GM18907 (cell line): ENCODE measurements at regions not wholly inside any gene's neighbourhood (a gene's known extent, or its start where the extent isn't known, plus 50 kb on each side); places are given as distances from the start of the nearest gene placed in this dataset.
A peak's percentile ranks its signal among the peaks of the same experiment; 100 is the strongest.
"Not testable (repeated sequence)": the region's sequence is repeated elsewhere in the genome, so short reads cannot be mapped to it uniquely, and the experiment has no call there.

Experiments used
- ATAC-seq: cut with Tn5 transposase; IDR thresholded peaks from one replicate; pipeline ENCODE4 v1.9.1; 2021; ENCODE audit warnings: mild to moderate bottlenecking, moderate library complexity; ENCODE audit not compliant: unreplicated experiment

GRCh38 chr9:12989669-12990068 lies 214.8 kb downstream of the LURAP1L start:
- ATAC-seq = no peak

GRCh38 chr9:12993466-12993865 lies 218.6 kb downstream of the LURAP1L start:
- ATAC-seq = no peak

- no peak for ATAC-seq
Measured at GRCh38 chr9:12997009-12997408, 222.2 kb downstream of the LURAP1L start.

DNA sequence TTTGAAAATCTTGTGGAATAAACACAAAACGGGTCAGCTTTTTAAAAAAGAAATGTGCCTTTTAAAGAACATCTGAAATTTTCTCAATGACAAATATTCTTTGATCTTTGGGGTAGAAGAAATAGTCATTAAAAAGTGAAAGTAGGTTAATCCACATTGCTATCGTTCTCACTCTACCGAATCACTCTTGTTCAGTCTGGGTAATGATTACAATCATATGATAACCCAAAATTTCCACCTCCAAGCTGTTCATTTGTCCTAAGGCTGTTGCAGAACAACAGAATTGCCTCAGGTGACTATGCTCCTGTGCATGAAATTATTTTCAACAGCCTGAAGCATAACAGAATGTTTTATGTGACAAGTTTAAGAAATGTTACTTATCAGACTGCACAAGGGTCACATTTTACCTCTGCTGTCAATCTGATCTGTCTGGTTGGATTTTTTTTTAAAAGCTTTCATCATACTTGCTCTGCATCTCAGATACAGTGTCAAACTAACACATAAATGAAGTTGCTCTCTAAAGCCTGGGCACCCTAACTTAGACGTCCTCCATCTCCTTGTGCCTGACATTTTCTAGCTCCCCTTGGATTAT lies 227.3 kb downstream of the LURAP1L start:
- ATAC-seq = no peak

DNA sequence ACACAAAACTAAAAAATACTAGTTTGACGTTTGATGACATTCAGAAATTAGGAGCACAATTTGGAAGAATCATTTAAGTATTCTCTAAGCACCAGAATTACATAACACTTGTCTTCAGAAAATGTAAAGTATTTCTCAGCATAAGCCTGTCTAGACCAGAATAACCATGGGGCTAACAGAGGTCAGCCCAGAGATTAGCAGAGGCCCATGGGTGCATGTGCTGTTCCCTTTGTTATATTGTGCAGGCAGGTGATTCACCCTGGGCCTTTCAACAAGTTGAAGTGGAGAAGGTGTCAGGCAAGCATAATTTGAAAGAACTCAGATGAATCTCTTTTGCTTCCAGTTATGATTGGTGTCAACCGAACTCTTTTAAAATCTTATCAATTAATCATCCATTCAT lies 227.9 kb downstream of the LURAP1L start:
- no peak for ATAC-seq

DNA sequence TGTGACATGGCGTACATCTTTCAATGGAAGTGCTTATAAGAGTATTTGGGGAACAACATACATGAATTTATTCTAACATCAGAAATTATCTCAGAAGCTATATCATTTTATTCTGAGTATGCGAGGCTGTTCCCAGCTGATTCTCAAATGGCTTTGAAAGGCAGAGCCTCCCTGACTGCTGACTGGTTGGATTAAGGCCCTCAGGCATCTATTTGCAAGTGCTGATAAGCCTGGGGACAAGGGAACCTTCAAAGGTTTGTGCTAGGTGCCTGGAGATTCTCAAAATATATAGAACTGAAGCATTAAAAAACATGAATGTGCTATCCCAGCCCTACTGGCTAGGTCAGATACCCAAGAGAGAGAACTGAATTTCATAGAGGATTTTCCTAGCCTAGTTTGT lies 235.1 kb downstream of the LURAP1L start:
- ATAC-seq = no peak

- ATAC-seq = no peak
Measured at GRCh38 chr9:13013991-13014883, 239.4 kb downstream of the LURAP1L start.

GRCh38 chr9:13017260-13017659 lies 242.4 kb downstream of the LURAP1L start:
- no peak for ATAC-seq

GRCh38 chr9:13020146-13021040 lies 245.6 kb downstream of the LURAP1L start:
- ATAC-seq = no peak

GRCh38 chr9:13022756-13023155 lies 247.9 kb downstream of the LURAP1L start:
- ATAC-seq = no peak

DNA sequence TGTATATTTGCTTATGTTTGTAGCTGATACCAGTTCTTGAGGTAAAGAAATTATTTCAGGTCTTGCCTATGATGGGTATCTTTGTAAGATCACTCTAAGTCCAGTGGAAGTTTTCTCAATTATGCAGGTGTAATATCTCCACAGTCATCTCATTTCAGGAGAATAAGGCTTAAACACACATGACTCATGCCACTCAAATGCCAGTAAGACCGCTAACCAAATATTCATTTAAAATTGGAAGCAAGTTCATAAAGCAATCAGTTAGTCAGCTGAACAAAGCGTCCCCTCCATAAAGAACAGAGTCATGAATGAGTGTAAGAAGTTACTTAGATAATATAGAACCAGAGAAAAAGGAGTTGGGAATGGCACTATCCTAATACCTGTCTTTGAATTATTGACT lies 248.7 kb downstream of the LURAP1L start:
- no peak for ATAC-seq

DNA sequence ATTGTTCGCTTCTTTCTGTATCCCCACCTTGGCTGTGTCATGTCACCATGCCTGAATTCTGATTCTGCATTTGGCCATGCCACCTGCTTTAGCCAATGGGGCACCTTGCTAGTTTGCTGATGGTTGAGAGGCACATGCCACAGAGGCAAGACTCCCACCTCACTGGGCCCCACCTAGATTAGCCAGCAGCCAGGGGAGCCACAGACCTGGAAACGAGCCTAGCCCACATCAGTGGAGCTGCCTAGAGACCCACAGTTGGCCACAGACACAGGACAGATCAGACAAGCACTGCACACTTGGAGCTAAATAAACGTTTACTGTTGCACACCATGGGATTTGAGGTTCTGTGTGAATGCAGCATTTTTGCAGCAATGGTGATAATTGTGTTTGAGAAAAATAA lies 252.1 kb downstream of the LURAP1L start:
- no peak for ATAC-seq

GRCh38 chr9:13027879-13028278 lies 251.6 kb downstream of the MPDZ start:
- ATAC-seq = no peak

- ATAC-seq = no peak
Measured at GRCh38 chr9:13032585-13032984, 246.9 kb downstream of the MPDZ start.

GRCh38 chr9:13033959-13034693 lies 245.4 kb downstream of the MPDZ start:
- ATAC-seq = peak; percentile 63

DNA sequence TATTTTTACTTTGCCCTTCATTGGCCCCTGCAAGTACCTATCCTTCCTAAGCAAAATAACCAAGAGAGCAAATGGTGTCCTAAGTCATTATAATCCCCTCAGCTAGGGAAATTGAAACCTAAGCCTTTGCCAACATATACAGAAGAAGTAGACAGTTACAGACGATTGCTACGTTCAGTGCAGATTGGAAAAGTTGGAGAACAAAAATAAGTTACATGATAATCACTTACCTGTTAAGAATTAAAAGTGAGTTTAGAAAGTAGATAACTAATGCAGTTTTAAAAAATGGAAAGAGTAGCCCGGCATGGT lies 244.8 kb downstream of the MPDZ start:
- ATAC-seq = no peak

- no peak for ATAC-seq
Measured at GRCh38 chr9:13035822-13036221, 243.7 kb downstream of the MPDZ start.

DNA sequence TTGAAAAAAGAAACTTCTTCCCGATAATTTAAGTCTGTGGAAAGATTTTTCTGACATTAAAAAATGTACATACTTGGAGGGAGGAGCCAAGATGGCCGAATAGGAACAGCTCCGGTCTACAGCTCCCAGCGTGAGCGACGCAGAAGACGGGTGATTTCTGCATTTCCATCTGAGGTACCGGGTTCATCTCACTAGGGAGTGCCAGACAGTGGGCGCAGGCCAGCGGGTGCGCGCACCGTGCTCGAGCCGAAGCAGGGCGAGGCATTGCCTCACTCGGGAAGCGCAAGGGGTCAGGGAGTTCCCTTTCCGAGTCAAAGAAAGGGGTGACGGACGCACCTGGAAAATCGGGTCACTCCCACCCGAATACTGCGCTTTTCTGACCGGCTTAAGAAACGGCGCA lies 241.7 kb downstream of the MPDZ start:
- not testable (repeated sequence) for ATAC-seq

DNA sequence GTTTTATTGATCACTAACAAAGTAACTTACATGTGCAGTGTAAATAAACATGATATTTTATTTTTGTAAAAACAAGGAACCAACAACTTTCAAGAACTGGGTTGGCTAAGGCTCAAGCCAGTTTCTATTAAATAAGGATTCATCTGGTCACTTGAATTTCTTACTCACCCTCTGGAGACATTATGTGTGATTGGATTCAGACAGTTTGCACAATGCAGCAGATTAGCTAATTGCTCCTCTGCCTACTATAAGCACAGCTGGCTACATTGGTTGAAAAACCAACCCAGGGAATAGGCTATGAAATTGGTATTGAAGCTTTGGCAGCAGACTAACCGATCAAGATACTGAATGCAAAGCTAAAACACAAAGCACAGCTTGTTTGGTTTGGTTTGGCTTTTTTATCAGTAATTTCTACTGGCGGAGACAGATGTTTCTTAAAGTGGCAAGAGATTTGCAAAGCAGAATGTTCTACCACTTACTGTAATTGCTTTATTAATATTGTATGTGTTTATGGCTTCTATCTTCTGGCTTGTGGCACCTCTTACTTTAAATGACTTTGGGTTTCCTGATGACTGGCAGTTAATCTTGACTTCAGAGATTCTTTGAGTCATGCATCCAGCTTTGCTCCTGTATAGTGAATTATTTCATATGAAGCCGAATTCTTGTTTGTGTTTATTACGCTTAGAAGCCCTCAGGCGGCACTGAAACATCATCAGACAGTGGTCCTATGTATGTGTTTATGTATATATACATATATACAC lies 231.5 kb downstream of the MPDZ start:
- ATAC-seq = no peak

DNA sequence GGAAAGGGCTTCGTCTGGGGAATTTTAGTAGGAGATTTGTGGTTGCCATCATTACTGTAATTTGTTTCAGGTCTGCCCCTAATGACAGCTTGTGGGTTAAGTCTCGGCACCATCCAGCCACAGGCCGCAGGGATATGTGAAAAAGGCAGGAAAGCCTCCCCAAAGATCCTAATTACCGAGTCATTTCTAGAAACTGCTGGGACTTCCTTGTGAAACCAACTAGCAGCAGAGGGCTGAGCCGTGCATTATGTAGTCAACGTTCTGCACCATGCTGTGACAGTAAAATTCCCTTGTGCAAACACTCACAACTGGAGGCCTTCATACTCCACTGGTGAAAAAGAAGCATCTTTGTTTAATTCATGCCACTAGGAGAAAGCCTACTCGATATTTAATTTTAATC lies 230.3 kb downstream of the MPDZ start:
- ATAC-seq = no peak
